LNCAP (cell line): ENCODE measurements at regions not wholly inside any gene's neighbourhood (a gene's known extent, or its start where the extent isn't known, plus 50 kb on each side); places are given as distances from the start of the nearest gene placed in this dataset.

Experiments used
- TF ChIP-seq, protein P1 (sequence below): fragments of 450-650 bp; IDR thresholded peaks from 2 replicates; pipeline ENCODE4 v1.5.1; 2017; ENCODE audit warnings: mild to moderate bottlenecking

DNA sequence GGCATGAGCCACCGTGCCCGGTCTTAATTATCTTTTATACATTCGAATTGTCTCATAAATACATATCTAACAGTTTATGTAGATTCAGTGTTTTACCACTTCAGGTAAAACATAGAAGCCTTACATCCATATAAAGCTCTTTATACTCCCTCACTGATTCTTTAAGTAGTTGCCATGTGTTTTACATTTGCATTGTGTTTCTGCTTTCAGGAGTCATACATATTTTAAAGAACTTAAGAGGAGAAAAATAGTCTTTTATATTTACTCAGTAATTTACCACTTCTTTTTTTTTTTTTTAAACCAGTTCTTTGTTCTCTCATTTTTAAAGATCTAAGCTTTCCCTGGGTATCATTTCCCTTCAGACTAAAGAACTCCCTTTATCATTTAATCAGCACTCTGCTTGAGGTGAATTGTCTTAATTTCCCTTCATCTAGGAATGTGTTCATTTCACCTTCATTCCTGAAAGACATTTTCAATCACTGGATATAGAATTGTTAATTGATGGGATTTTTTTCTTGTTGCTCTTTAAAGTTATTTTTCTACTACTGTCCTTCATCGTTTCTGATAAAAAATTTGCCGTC is 127.1 kb upstream of the XIST start:
- TF ChIP-seq, protein P1, sequence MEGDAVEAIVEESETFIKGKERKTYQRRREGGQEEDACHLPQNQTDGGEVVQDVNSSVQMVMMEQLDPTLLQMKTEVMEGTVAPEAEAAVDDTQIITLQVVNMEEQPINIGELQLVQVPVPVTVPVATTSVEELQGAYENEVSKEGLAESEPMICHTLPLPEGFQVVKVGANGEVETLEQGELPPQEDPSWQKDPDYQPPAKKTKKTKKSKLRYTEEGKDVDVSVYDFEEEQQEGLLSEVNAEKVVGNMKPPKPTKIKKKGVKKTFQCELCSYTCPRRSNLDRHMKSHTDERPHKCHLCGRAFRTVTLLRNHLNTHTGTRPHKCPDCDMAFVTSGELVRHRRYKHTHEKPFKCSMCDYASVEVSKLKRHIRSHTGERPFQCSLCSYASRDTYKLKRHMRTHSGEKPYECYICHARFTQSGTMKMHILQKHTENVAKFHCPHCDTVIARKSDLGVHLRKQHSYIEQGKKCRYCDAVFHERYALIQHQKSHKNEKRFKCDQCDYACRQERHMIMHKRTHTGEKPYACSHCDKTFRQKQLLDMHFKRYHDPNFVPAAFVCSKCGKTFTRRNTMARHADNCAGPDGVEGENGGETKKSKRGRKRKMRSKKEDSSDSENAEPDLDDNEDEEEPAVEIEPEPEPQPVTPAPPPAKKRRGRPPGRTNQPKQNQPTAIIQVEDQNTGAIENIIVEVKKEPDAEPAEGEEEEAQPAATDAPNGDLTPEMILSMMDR = no peak

DNA sequence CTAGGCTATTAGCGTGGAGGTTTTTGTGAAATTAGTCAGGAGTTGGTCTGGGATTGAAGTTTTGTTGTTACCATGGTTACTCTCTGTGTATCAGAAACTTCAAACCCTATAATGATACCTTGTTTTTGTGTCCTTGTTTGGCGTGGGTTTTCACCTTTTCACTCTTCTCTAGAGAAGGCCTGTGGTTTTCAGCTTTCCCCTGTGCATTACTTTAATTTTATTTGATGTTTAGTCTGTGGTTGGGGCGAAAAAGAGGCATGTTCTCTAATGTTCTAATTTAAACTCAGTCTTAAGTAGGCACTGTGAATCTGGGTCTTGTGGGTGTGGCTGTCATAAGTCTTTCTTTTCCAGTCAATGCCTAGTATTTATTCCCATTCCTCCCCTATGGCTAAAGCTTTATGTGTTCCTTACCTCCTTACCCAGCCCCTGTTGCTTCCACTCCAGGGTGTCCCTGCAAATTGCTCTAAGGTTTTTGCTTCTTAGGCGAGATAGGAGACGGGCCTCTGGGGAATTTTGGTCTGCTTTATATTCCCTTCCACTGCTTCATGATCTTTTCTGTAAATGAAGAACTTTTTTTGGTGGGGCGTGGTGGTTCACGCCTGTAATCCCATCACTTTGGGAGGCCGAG is 125.1 kb upstream of the XIST start:
- TF ChIP-seq, protein P1 = no peak

DNA sequence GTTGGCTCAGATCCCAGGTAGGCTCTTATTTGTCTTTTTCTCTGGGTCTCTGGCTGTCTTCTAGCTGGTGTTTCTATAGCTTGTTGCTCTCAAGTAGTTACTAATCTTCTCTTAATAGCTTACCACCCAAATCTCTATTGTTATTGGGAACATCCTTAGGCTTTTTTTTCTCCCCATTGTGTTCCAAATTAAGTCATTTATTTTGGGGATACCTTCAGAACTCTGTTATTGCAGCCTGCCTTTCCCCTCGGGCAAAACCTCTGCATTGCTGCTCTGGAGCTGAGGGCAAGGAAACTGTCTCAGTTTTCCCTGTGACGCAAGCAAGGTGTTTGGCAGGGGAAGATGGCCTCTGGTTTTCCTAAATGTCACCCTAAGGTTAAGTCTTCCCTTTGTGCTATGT is 113.3 kb upstream of the XIST start:
- TF ChIP-seq, protein P1 = no peak

DNA sequence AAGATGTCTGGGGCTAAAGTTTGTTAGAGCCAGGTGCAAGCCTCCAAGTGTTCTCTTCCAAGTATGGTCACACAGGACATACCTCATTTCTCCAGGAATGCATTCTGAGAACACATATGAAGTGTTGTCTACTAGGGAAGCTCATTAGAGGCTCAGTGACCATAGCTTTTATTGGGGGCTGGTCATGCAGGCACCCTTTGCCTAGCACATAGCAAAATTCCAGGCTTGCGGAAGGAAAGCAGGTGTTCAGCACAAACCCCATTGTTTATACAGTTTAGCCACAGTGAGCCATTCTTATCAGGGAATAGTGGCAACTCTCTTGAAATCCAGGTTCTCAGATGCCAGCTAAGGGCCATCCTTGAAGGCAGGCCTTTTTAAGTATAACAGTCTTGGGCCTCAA is 112.1 kb upstream of the XIST start:
- TF ChIP-seq, protein P1 = no peak

DNA sequence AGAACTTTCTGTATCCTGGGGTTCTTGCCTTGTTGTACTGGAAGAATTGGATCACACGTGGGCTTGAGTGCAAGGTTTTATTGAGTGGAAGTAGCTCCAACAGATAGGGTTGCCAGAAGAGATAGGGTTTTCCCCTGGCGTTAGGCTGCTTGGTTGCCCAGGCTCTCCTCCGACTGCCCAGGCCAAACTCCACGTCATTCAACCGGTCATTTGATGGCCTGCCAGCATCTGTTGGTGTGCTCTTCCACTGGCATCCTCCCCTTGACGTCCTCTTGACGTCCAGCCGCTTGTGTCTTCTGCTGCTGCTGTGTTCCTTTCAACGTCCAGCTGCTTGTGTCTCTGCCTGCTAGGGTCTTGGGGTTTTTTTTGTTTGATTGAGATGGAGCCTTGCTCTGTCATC is 111.2 kb upstream of the XIST start:
- TF ChIP-seq, protein P1 = no peak

DNA sequence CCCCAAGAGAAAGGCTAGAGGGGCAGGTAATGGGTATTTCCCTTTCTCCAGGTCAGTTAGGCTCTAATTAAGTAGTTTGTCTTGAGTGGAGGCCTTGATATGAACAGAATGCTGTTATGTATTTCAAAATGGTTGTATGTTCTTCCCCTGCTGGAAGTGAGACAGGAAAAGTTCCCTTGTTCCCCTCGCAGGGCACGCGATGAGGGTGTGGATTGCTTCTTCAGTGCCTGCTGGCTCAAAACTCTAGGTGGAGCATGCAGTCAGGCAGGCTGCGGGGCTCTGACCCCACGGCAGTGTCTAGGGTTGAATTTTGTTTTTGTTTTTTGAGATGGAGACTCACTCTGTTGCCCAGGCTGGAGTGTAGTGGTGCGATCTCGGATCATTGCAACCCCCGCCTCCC is 110.4 kb upstream of the XIST start:
- TF ChIP-seq, protein P1 = no peak

DNA sequence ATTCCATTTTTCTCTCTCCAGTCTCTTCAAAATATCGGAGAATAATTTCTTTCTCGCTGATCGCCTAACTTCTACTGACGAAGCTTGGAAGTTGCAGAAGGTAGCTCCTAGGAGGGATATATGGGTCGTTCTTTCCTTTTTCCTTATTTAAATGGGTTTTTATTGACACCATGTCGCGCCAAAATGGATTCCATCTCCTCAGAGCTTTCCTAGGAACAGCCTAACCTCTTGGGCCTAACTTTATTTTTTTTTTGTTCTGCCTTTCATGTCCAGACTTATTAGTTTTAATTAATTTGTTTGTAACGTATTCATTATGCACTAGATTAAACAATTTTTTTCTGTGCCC is 92.0 kb upstream of the XIST start:
- TF ChIP-seq, protein P1 = no peak
